PC-3 (cell line): ENCODE measurements at regions not wholly inside any gene's neighbourhood (a gene's known extent, or its start where the extent isn't known, plus 50 kb on each side); places are given as distances from the start of the nearest gene placed in this dataset.

Experiments used
- ATAC-seq: fragments of 200-7000 bp; cut with Tn5 transposase; 2 replicates; pipeline ENCODE4 v1.9.1; 2020; ENCODE audit warnings: mild to moderate bottlenecking, moderate library complexity
- BruUV-seq: library from RNA; stranded (reverse); fragments of 400-500 nt; replicated peaks from 2 replicates; lab custom pipeline; 2021; lab: Mats Ljungman, UMichigan
- CTCF ChIA-PET: fragments of 300-600 bp; sonication (Branson Sonifier 250); formaldehyde crosslinking; loops from one replicate; lab custom pipeline; 2022; ENCODE audit warnings: antibody characterized with exemption; lab: Charles Lee
- POLR2A ChIA-PET: fragments of 300-600 bp; sonication (Branson Sonifier 250); formaldehyde crosslinking; loops from one replicate; lab custom pipeline; 2022; ENCODE audit warnings: antibody characterized with exemption; ENCODE audit not compliant: unreplicated experiment; lab: Charles Lee
- DNase-seq: peaks from one replicate; pipeline ENCODE4 v3.0.0-alpha.2; 2015
- H2AFZ ChIP-seq: fragments of 300-600 bp; sonication (generic); 2 replicates; pipeline ENCODE4 v1.6.0; 2016; ENCODE audit warnings: antibody characterized with exemption, low read length
- H3F3A ChIP-seq: fragments of 300-600 bp; sonication (generic); one replicate; pipeline ENCODE4 v1.6.0; 2017; ENCODE audit warnings: antibody characterized with exemption, low read length, control low read depth, mild to moderate bottlenecking; ENCODE audit not compliant: unreplicated experiment
- H3K27ac ChIP-seq: fragments of 300-600 bp; sonication (generic); 2 replicates; pipeline ENCODE4 v1.5.1; 2016; ENCODE audit warnings: mild to moderate bottlenecking, low read length
- H3K27me3 ChIP-seq: fragments of 300-600 bp; sonication (generic); 2 replicates; pipeline ENCODE4 v1.6.1; 2016; ENCODE audit warnings: low read length, mixed read lengths
- H3K36me3 ChIP-seq: fragments of 300-600 bp; sonication (generic); 2 replicates; pipeline ENCODE4 v1.6.1; 2016; ENCODE audit warnings: low read depth, mixed run types, low read length, mixed read lengths
- H3K4me1 ChIP-seq: fragments of 300-600 bp; sonication (generic); 2 replicates; pipeline ENCODE4 v1.5.1; 2016; ENCODE audit warnings: low read length; ENCODE audit not compliant: insufficient read depth
- H3K4me2 ChIP-seq: fragments of 300-600 bp; sonication (generic); 2 replicates; pipeline ENCODE4 v1.6.0; 2016; ENCODE audit warnings: low read length
- H3K4me3 ChIP-seq: fragments of 300-600 bp; sonication (generic); 2 replicates; pipeline ENCODE4 v1.5.1; 2016; ENCODE audit warnings: mild to moderate bottlenecking, low read length, mixed read lengths
- H3K79me2 ChIP-seq: fragments of 300-600 bp; sonication (generic); 2 replicates; pipeline ENCODE4 v1.6.1; 2017; ENCODE audit warnings: low read length, mixed read lengths
- H3K9ac ChIP-seq: fragments of 300-600 bp; sonication (generic); 2 replicates; pipeline ENCODE4 v1.6.0; 2016; ENCODE audit warnings: mild to moderate bottlenecking, low read length
- H3K9me2 ChIP-seq: fragments of 300-600 bp; sonication (generic); replicated peaks from 2 replicates; pipeline ENCODE4 v1.6.1; 2016; ENCODE audit warnings: mixed run types, low read length, mixed read lengths
- H3K9me3 ChIP-seq: fragments of 300-600 bp; sonication (generic); 2 replicates; pipeline ENCODE4 v1.6.1; 2016; ENCODE audit warnings: low read length, mixed read lengths
- H4K20me1 ChIP-seq: fragments of 300-600 bp; sonication (generic); 2 replicates; pipeline ENCODE4 v1.6.1; 2016; ENCODE audit warnings: low read length, mixed read lengths
- EZH2 ChIP-seq: fragments of 300-600 bp; sonication (generic); IDR thresholded peaks from one replicate; pipeline ENCODE4 v1.6.1; 2017; ENCODE audit warnings: antibody characterized with exemption, mild to moderate bottlenecking, low read length; ENCODE audit not compliant: unreplicated experiment
- EZH2phosphoT487 ChIP-seq: fragments of 300-600 bp; sonication (generic); IDR thresholded peaks from 2 replicates; pipeline ENCODE4 v1.6.1; 2018; ENCODE audit warnings: mild to moderate bottlenecking, antibody characterized with exemption, low read length, borderline replicate concordance
- intact Hi-C: fragments of 100-400 bp; cut with micrococcal nuclease; formaldehyde crosslinking; loops from 2 replicates; pipeline ENCODE4 v1.9.0; 2023
- TF ChIP-seq, protein P1 (sequence below): fragments of 300-600 bp; sonication (generic); conservative IDR thresholded peaks from 2 replicates; pipeline ENCODE4 v1.5.1; 2017; ENCODE audit warnings: antibody characterized with exemption, low read depth, mild to moderate bottlenecking, low read length

DNA sequence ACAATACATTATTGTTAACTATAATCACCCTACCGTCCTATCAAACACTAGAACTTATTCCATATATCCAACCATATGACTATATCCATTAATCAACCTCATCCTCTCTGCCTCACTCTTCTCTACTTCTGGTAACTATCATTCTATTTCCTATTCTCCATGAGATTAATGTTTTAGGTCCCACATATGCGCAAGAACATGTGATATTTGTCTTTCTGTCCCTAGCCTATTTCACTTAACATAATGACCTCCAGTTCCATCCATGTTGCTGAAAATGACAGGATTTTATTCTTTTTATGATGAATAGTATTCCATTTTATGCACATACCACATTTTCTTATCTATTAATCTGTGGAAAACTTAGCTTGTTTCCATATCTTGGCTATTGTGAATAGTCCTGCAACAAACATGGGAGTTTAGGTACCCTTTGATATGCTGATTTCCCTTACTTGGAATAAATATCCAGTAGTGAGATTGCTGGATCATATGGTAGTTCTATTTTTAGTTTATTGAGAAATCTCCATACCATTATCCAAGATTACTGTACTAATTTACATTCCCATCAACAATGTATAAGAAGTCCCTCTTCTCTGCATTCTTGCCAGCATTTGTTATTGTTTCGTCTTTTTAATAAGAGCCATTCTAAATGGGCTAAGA, 289.4 kb upstream of the GJE1 start:
- Histone ChIP-seq H2AFZ (no peak overlapping the region), H3K36me3 (no peaks in the 10 kb centered on the region), H3F3A (no peaks in the 10 kb centered on the region), H3K9me3 (no peaks in the 10 kb centered on the region), H3K27ac (no peak overlapping the region), H3K4me2 (no peak overlapping the region), H3K9ac (no peak overlapping the region), H3K4me1 (peaks cover 13% of the 10 kb centered on the region; the same call in 1 of the 2 replicates), H3K4me3 (no peak overlapping the region), H3K9me2 (no peaks in the 10 kb centered on the region), H3K27me3 (no peaks in the 10 kb centered on the region), H4K20me1 (no peaks in the 10 kb centered on the region), H3K79me2 (no peaks in the 10 kb centered on the region)
- no TSS peak for BruUV-seq
- POLR2A ChIA-PET: no interaction called here
- ATAC-seq (no peak), DNase-seq (no peak)
- intact Hi-C loops: no loop called here
- TF ChIP-seq, protein P1, sequence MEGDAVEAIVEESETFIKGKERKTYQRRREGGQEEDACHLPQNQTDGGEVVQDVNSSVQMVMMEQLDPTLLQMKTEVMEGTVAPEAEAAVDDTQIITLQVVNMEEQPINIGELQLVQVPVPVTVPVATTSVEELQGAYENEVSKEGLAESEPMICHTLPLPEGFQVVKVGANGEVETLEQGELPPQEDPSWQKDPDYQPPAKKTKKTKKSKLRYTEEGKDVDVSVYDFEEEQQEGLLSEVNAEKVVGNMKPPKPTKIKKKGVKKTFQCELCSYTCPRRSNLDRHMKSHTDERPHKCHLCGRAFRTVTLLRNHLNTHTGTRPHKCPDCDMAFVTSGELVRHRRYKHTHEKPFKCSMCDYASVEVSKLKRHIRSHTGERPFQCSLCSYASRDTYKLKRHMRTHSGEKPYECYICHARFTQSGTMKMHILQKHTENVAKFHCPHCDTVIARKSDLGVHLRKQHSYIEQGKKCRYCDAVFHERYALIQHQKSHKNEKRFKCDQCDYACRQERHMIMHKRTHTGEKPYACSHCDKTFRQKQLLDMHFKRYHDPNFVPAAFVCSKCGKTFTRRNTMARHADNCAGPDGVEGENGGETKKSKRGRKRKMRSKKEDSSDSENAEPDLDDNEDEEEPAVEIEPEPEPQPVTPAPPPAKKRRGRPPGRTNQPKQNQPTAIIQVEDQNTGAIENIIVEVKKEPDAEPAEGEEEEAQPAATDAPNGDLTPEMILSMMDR: no peak
- no peak for TF ChIP-seq EZH2
- TF ChIP-seq EZH2phosphoT487: no peak
- CTCF ChIA-PET: no interaction called here

GRCh38 chr6:141833001-141833655, 299.6 kb upstream of the GJE1 start:
- Histone ChIP-seq H3K4me1 (no peaks in the 10 kb centered on the region), H3K27ac (no peak overlapping the region), H3F3A (no peaks in the 10 kb centered on the region), H3K79me2 (no peaks in the 10 kb centered on the region), H3K4me3 (no peak overlapping the region), H3K27me3 (no peaks in the 10 kb centered on the region), H3K9me3 (no peaks in the 10 kb centered on the region), H3K36me3 (no peaks in the 10 kb centered on the region), H3K4me2 (no peak overlapping the region), H2AFZ (no peak overlapping the region), H3K9me2 (no peaks in the 10 kb centered on the region), H3K9ac (no peak overlapping the region), H4K20me1 (no peaks in the 10 kb centered on the region)
- ChIA-PET CTCF (no interaction called here), POLR2A (no interaction called here)
- DNase-seq: no peak
- no TSS peak for BruUV-seq
- TF ChIP-seq EZH2: no peak
- TF ChIP-seq, protein P1: no peak
- TF ChIP-seq EZH2phosphoT487: no peak
- intact Hi-C loops: no loop called here
- no peak for ATAC-seq

DNA sequence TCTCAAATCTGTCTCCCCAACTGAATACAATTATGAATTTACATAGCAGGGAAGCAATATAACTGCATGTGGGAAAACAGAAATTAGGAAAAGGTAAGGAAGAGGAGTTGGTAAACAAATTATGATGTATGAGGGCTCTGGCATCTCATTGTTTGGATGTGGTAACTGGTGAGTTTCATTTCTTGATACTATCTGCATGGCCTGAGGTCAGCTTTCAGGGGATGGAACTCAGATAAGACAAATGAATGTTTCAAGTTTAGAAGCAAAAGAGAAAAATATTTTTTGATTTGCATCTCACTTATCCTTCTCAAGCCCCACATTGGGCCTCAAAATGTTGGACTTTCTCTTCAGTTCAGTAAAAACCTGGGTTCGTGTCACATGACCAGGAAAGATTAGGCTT, 302.2 kb upstream of the GJE1 start:
- no peaks in the 10 kb centered on the region for H4K20me1 ChIP-seq
- TF ChIP-seq EZH2phosphoT487 (no peak), EZH2 (no peak)
- TF ChIP-seq, protein P1: no peak
- ChIA-PET CTCF (no interaction called here), POLR2A (no interaction called here)
- intact Hi-C loops: no loop called here
- no peaks in the 10 kb centered on the region for H3K36me3 ChIP-seq
- no peaks in the 10 kb centered on the region for H3K9me3 ChIP-seq
- H3K79me2 ChIP-seq: no peaks in the 10 kb centered on the region
- no peak overlapping the region for H2AFZ ChIP-seq
- DNase-seq: no peak
- H3K27ac ChIP-seq: no peak overlapping the region
- no peaks in the 10 kb centered on the region for H3K27me3 ChIP-seq
- H3K4me2 ChIP-seq: no peak overlapping the region
- H3K9ac ChIP-seq: no peak overlapping the region
- no peak for ATAC-seq
- H3K4me3 ChIP-seq: no peak overlapping the region
- no peaks in the 10 kb centered on the region for H3K9me2 ChIP-seq
- H3F3A ChIP-seq: no peaks in the 10 kb centered on the region
- no TSS peak for BruUV-seq
- no peaks in the 10 kb centered on the region for H3K4me1 ChIP-seq
